ENCODE measurements at regions not wholly inside any gene's neighbourhood (a gene's known extent, or its start where the extent isn't known, plus 50 kb on each side); places are given as distances from the start of the nearest gene placed in this dataset.

- TF ChIP-seq, protein P1, sequence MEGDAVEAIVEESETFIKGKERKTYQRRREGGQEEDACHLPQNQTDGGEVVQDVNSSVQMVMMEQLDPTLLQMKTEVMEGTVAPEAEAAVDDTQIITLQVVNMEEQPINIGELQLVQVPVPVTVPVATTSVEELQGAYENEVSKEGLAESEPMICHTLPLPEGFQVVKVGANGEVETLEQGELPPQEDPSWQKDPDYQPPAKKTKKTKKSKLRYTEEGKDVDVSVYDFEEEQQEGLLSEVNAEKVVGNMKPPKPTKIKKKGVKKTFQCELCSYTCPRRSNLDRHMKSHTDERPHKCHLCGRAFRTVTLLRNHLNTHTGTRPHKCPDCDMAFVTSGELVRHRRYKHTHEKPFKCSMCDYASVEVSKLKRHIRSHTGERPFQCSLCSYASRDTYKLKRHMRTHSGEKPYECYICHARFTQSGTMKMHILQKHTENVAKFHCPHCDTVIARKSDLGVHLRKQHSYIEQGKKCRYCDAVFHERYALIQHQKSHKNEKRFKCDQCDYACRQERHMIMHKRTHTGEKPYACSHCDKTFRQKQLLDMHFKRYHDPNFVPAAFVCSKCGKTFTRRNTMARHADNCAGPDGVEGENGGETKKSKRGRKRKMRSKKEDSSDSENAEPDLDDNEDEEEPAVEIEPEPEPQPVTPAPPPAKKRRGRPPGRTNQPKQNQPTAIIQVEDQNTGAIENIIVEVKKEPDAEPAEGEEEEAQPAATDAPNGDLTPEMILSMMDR (IDR thresholded peaks at IDR 0.05), result no peak
- TF ChIP-seq POLR2A (IDR thresholded peaks at IDR 0.05), result no peak
Measured at GRCh38 chr7:53940483-53940882, 601.7 kb upstream of the VSTM2A start.

All from body of pancreas (tissue), 4 donors.